HG02642 (cell line): ENCODE measurements at regions not wholly inside any gene's neighbourhood (a gene's known extent, or its start where the extent isn't known, plus 50 kb on each side); places are given as distances from the start of the nearest gene placed in this dataset.

ENCODE experiments used
- ATAC-seq: cut with Tn5 transposase; IDR thresholded peaks from one replicate; pipeline ENCODE4 v1.9.1; 2021; ENCODE audit warnings: mild to moderate bottlenecking; ENCODE audit not compliant: unreplicated experiment, poor library complexity

- ATAC-seq = no peak
Observed at GRCh38 chr20:24891546-24892393, 57.3 kb upstream of the CST7 start.

DNA sequence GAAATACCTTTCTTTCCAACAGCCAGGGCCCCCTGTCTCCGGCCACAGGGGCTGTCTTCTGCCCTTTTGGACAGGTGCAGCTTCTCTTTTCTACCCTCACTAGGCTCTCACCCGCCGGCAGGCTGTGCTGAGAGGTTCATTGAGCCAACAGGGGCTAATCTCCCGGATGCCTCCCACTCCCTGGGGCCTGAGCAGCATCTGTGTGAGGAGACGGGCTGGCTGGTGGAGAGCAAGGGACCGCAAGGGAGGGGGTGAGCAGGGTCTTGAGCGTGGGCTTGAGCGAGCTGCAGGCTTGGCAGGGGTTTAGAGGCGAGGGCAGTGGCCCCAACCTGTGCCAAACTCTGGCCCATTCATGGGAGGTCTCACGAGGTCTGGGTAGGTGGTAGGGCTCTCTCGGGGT is 56.5 kb upstream of the CST7 start:
- ATAC-seq = no peak

- no peak for ATAC-seq
Observed at GRCh38 chr20:24892931-24893330, 56.1 kb upstream of the CST7 start.

- ATAC-seq = no peak
Observed at GRCh38 chr20:24894488-24894887, 54.6 kb upstream of the CST7 start.

DNA sequence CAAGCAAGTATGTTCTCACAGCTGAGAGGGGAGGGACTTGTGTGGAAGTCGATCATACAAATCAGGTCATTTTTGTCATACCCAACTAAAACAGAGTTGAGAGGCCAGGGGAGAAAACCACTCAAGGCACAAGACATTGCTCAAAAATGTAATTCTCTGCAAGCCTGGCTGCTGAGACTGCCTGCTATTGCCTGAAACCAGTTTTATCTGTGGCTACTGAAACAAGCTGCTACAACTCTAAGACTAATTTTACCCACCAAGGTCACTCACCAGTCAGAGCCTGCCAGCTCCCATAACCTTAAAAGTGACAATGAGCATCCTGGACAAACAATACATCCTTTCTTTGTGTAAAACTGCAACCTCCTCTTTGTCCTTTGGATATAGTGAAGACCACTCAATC is 54.1 kb upstream of the CST7 start:
- ATAC-seq = no peak

GRCh38 chr20:24895431-24895830 is 53.6 kb upstream of the CST7 start:
- ATAC-seq = no peak

DNA sequence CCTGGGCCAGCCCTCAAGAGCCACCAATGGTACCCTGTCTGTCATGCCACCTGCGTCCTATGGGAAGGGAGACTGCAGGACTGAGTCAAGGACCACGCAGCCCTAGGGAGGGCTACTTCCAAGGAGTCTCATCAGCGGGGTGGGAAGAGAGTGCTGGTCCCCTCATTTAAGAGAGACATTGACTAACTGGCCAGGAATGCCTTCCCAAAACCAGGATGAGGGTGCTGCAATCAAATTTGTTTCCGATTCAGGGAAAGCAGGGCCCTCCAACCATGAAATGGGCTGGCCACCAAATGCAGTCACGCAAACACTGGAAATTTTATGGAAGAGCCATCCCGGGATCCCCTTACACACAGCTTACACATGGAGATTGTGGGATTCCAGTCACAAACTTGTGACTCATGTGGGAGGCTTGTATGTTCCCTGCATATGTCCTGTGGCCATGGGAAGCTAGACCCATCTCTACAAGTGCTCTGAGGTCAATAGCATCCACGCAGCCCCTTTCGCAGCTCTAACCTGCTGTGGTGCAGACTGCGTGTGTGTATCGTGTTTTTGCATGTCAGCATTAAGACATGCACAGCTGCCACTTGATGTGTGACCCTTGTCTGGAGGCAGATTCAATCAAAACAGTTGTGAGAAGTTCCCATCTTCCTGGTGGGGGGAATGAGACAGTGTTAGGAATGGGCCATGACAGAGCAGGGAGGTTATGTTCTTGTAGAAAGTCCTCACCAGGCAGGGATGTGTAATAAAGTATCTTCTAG is 53.0 kb upstream of the CST7 start:
- ATAC-seq = no peak

- ATAC-seq = no peak
Observed at GRCh38 chr20:24896984-24897383, 52.1 kb upstream of the CST7 start.

DNA sequence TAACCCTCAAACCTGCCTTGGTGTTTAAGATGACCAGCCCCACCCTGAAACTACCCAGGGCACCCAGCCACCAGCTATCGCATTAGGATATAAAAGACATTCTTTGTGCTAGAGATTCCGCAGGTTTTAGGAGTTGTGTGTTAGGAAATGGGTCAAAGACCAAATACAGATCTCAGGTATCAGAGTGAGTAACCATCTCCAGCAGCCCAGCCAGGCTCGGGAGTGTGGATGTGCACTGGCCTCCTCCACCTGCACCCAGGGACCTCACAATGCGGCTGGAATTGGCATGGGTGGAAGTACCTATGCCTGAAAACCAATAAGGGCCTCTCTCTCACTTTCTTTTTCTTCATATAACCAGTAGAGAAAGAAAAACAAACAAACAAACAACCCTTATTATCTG is 51.1 kb upstream of the CST7 start:
- no peak for ATAC-seq

GRCh38 chr20:24899153-24899552 is 49.9 kb upstream of the CST7 start:
- ATAC-seq = no peak
